GM21367 (cell line): ENCODE measurements at regions not wholly inside any gene's neighbourhood (a gene's known extent, or its start where the extent isn't known, plus 50 kb on each side); places are given as distances from the start of the nearest gene placed in this dataset.

ENCODE experiments used
- ATAC-seq: cut with Tn5 transposase; IDR thresholded peaks from one replicate; pipeline ENCODE4 v1.9.1; 2021; ENCODE audit not compliant: unreplicated experiment

GRCh38 chr6:167766986-167767714, 59.6 kb upstream of the AFDN start:
- no peak for ATAC-seq

- ATAC-seq, result no peak
Observed at GRCh38 chr6:167767715-167768107, 59.0 kb upstream of the AFDN start.

GRCh38 chr6:167768471-167769215, 58.1 kb upstream of the AFDN start:
- ATAC-seq, result no peak

DNA sequence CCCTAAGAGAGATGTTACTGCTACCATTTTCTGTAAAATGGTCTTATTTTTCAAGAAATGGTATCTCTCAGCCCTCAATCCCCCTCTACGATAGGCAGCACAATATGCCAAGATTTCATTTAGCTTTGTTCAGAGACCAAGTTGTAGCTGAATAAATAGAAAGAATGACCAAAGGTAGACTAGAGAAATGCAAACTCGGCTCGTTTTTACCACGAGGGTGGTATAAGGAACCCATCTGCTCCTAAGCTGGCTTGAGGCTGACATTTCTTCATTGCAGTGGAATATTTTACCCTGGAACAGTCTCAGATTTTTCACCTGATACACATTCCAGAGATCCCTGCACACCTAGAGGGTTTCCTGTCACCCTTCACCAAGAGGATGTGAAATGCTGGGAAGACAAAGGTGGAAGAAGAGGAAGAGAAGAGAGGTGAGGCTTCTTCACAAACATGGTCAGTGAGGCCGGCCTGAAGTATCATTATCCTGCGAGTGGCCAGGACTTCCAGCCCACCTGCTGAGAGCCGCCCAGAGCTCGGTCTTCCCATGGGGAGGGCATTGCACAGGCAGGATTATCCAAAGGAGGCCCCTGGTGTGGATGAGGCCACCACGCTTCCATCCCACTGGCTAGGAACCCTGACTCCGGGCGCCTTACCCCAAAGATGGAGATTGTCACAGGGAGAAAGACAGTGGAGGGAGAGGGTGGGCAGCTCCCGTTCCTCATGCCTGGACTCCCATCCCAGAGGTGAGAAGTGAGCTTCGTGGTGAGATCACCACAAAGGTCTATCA, 57.1 kb upstream of the AFDN start:
- ATAC-seq, result no peak

DNA sequence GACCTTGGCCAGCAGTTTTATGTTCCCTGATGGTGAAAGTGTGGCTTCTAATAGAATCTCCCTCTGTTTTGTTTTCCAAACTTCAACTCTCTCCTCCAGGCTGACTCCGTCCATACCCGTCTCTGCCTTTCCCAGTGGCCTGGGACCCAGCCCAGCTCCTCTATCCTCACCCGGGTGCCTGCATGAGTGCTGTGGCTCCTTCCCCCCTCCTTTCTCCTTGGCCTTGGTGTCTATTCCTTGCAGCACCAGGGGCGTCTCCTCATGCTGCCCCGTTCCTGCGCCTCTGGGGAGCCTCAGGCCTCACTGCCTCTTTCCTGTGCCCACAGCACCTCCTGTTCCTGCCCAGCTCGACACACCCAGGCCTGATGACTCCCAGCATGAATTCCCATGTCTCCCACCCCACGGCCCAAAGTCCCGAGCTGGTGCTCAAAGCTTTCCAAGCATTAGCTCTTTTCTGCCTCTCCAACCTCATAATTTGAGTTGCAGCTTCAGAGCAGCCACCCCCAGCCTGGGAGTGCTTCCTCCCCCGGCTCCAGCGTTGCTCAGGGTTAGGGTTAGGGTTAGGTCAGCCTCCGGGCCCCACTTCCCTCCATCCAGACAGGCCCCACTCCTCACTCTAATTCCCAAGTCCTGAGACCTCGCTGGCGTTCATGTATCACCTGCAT, 56.3 kb upstream of the AFDN start:
- ATAC-seq, result no peak

GRCh38 chr6:167774881-167775280, 51.8 kb upstream of the AFDN start:
- no peak for ATAC-seq

DNA sequence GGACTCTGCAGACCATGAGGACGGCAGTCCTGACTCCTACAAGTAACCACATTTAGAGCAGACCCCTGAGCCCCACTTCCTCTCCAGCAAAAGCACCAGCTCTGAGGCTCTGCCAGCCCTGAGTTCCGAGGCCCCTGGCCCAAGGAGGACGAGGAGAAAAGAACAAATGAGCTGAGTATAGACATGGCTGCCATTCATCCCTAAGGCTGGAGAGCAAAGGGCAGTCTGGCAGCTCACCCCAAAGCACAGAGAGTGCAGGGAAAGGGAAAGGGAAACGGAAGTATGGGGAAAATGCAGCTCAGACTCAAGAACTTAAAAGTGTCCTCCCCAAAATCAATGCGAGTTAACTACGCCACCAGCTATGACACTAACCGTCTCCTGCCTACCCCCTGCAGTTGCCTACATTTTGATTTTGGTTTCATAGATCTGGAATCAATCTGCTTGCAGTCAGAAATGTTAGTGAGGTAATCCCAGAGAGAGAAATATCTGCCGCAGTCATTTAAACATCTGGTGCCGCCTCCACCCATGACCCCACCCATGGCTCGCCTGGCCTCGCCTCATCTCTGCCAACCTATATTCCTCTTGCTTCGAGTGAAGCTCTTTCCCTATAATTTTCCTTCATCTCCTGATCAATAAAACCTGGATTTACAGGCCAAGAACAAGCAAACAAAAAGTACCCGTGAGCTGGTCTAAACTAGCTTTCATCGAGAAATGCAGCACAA, 49.6 kb upstream of the AFDN start:
- no peak for ATAC-seq
